ENCODE measurements at regions not wholly inside any gene's neighbourhood (a gene's known extent, or its start where the extent isn't known, plus 50 kb on each side); places are given as distances from the start of the nearest gene placed in this dataset.
A peak's percentile ranks its signal among the peaks of the same experiment; 100 is the strongest.

DNA sequence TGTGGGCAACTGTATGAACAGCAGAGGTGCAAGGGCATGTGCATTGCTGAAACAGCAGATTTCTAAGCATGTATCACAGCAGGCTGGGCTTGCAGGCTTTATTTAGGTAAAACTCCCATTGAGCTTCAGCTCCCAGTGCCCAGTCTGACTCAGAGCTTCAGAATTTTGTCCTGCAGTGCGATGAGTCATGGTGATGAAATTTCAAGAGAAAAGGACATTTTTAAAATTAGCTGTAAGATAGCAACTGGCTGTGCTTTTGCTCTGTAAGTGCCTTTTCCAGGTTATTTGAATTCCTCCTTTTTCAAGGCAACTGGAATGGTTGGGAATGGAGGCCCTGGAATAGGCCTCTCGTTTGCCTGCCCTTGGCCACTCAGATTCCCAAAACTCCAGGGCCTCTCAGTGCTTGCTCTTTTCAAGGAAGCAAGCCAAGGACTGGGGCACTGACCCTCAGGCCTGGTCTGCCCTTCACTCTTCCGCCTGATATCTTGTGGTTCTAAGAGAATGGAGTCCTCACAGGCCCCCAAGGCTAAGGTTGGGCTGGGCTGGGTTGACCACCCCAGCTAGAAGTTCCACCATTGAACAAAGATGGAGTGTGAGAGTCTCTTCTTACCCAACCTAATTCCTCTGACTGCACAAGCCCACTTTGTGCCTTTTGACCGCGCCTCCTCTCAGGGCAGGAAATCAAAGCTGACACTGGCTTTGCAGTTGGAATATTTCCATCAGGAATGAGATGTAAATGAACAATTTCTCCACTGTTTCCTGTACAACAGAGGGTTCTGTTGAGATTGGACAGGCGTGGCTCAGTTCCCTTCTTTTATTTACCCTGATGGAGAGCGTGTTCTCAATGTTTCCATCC is 59.5 kb upstream of the PRSS23 start:
- peak; percentile 70 to 71 for ATAC-seq (ENCODE audit: low FRiP score in 2 of 2)
- Histone ChIP-seq H3K27me3 (no peaks in the 10 kb centered on the region), H3K9me3 (no peaks in the 10 kb centered on the region), H3K27ac (peak overlapping the region; percentile 79 to 90 (median 83)), H3K36me3 (no peaks in the 10 kb centered on the region), H3K4me3 (no peak overlapping the region), H3K4me1 (peaks cover 17 to 48% (median 43%) of the 10 kb centered on the region in 4 donors)
- WGBS, 2 donors, result 65% methylated on average over 7 of the region's 7 CpGs
- peak in 1 of 2 donors; percentile 74 for DNase-seq
- TF ChIP-seq EP300 (IDR thresholded peaks at IDR 0.05) (no peak), POLR2AphosphoS5 (IDR thresholded peaks at IDR 0.05) (peak; percentile 28 to 59)

DNA sequence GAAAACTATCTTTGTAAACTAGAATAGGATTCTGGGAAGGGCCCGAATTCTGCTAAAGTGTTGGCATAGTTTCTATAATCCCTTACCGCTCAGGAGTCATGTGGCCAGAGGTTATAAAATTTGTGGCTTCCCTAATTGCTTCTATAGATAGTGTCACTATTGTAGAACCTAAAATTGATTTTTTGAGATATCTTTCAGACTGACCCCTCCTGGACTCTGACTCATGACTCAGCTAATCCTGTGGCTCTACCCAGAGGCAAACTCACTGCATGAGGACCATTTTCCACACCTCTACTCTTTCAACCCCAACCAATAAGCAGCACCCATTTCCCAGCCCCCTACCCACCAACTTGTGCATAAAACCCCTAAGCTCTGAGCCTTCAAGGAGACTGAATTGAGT is 61.8 kb upstream of the PRSS23 start:
- Histone ChIP-seq H3K27me3 (no peaks in the 10 kb centered on the region), H3K27ac (no peak overlapping the region), H3K4me1 (peaks cover 17 to 52% (median 40%) of the 10 kb centered on the region in 4 donors), H3K9me3 (no peaks in the 10 kb centered on the region), H3K36me3 (no peaks in the 10 kb centered on the region), H3K4me3 (no peak overlapping the region)
- TF ChIP-seq CTCF (IDR thresholded peaks at IDR 0.05) (no peak), POLR2AphosphoS5 (IDR thresholded peaks at IDR 0.05) (no peak), POLR2A (IDR thresholded peaks at IDR 0.05) (no peak), EP300 (IDR thresholded peaks at IDR 0.05) (no peak)
- DNase-seq (no peak), ATAC-seq (ENCODE audit: low FRiP score in 2 of 2) (no peak)
- 90 to 98% methylated on average over 2 of the region's 2 CpGs for WGBS, 2 donors

GRCh38 chr11:86737737-86738136 is 62.6 kb upstream of the PRSS23 start:
- Histone ChIP-seq H3K4me1 (peaks cover 17 to 50% (median 37%) of the 10 kb centered on the region in 4 donors), H3K27me3 (no peaks in the 10 kb centered on the region), H3K4me3 (no peak overlapping the region), H3K9me3 (no peaks in the 10 kb centered on the region), H3K27ac (peak overlapping the region in 1 of 4 donors; percentile 41), H3K36me3 (no peaks in the 10 kb centered on the region)
- no peak for ATAC-seq (ENCODE audit: low FRiP score in 2 of 2)
- TF ChIP-seq EP300 (IDR thresholded peaks at IDR 0.05) (no peak), POLR2AphosphoS5 (IDR thresholded peaks at IDR 0.05) (peak in 1 of 2 donors; percentile 14), POLR2A (IDR thresholded peaks at IDR 0.05) (no peak), CTCF (IDR thresholded peaks at IDR 0.05) (no peak)
- DNase-seq, result no peak

DNA sequence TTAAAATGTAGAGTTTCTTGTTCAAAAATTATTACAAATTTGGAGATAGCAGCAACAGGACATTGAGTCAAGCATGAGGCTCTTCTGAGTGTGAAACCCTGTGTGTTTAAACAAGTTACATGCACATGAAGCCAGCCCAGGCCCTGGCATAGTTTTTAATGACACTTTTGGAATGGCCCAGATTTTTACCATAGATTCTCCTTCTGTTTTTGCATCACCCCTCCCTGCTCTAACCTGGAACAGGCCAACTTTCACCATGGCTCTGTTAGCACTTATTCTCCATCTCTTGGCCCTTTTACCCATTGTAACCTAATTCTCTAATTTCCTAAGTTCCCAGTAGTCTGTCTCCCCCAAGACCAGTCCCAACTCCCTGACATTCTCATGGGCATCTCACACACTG is 63.1 kb upstream of the PRSS23 start:
- ATAC-seq (ENCODE audit: low FRiP score in 2 of 2) (no peak), DNase-seq (no peak)
- no peak overlapping the region for H3K4me3 ChIP-seq
- H3K9me3 ChIP-seq, result no peaks in the 10 kb centered on the region
- no peaks in the 10 kb centered on the region for H3K36me3 ChIP-seq
- H3K27me3 ChIP-seq, result no peaks in the 10 kb centered on the region
- TF ChIP-seq POLR2AphosphoS5 (IDR thresholded peaks at IDR 0.05) (no peak), EP300 (IDR thresholded peaks at IDR 0.05) (no peak), POLR2A (IDR thresholded peaks at IDR 0.05) (no peak), CTCF (IDR thresholded peaks at IDR 0.05) (no peak)
- H3K4me1 ChIP-seq, result peaks cover 17 to 45% (median 33%) of the 10 kb centered on the region in 4 donors
- H3K27ac ChIP-seq, result peak overlapping the region in 2 of 4 donors; percentile 37 to 41

DNA sequence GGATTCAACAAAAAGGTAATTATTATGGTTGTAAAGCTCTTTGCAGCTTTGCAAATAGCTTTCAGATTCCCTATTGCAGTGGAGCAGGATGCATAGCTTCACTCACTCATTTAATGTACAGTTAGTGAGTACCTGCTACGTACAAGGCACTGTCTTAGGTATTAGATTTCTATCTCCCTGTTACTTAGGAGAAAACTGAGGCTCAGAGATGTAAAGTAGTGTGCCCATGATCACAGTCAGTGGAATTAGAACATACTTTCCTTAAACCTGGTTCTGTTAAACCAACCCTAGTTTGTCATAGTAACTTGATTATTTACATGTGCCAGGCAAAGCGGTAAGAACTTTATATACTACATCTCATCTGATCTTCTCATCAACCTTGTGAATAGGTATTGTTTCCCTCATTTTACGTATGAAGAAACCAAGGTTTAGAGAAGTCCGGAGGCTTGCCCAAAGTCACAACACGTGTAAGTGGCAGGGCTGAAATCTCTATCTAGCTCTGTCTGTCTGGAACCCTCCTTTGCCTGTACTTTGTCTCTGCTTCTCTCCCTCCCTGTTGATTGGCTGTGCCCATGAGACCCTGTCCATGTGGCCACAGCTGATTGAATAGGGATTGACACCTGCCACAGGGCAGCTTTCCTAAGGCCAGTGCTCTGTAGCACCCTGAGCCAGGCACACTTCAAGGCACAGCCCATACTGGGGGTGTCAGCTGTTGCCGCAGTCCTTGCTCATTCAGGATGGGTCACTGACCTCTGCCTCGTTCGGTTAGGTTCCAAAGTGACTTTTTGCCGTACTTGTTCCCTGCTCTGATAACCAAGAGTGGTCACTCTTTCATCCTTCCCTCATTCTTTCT is 63.8 kb upstream of the PRSS23 start:
- no peaks in the 10 kb centered on the region for H3K27me3 ChIP-seq

More for the DNA sequence above, 63.8 kb upstream of the PRSS23 start:
- H3K4me3 ChIP-seq, result no peak overlapping the region
- ATAC-seq (ENCODE audit: low FRiP score in 2 of 2) (no peak), DNase-seq (no peak)
- H3K36me3 ChIP-seq, result no peaks in the 10 kb centered on the region
- TF ChIP-seq POLR2AphosphoS5 (IDR thresholded peaks at IDR 0.05) (no peak), CTCF (IDR thresholded peaks at IDR 0.05) (no peak), POLR2A (IDR thresholded peaks at IDR 0.05) (no peak), EP300 (IDR thresholded peaks at IDR 0.05) (no peak)
- no peaks in the 10 kb centered on the region for H3K9me3 ChIP-seq
- peak overlapping the region in 1 of 4 donors; percentile 37 for H3K27ac ChIP-seq
- WGBS, 2 donors, result 90 to 93% methylated on average over 9 of the region's 9 CpGs
- H3K4me1 ChIP-seq, result peaks cover 16 to 38% (median 26%) of the 10 kb centered on the region in 4 donors

Measured in upper lobe of left lung (tissue), 6 donors.